HG03045 (cell line): ENCODE measurements at regions not wholly inside any gene's neighbourhood (a gene's known extent, or its start where the extent isn't known, plus 50 kb on each side); places are given as distances from the start of the nearest gene placed in this dataset.
"Not testable (repeated sequence)": the region's sequence is repeated elsewhere in the genome, so short reads cannot be mapped to it uniquely, and the experiment has no call there.

Source experiments
- ATAC-seq: cut with Tn5 transposase; IDR thresholded peaks from one replicate; pipeline ENCODE4 v1.9.1; 2021; ENCODE audit warnings: mild to moderate bottlenecking, moderate library complexity; ENCODE audit not compliant: unreplicated experiment

- not testable (repeated sequence) for ATAC-seq
These were observed 53.9 kb downstream of the CDRT15L2 start for GRCh38 chr17:20633268-20634059.

- ATAC-seq: not testable (repeated sequence)
These were observed 60.6 kb downstream of the CDRT15L2 start for GRCh38 chr17:20640147-20640546.

- ATAC-seq: not testable (repeated sequence)
These were observed 67.2 kb downstream of the CDRT15L2 start for GRCh38 chr17:20646661-20647272.

- peak; percentile 79 for ATAC-seq
These were observed 69.7 kb downstream of the CDRT15L2 start for GRCh38 chr17:20649097-20649767.

GRCh38 chr17:20651022-20651421 is 71.5 kb downstream of the CDRT15L2 start:
- not testable (repeated sequence) for ATAC-seq

- ATAC-seq: not testable (repeated sequence)
These were observed 72.2 kb downstream of the CDRT15L2 start for GRCh38 chr17:20651736-20652135.

- ATAC-seq: not testable (repeated sequence)
These were observed 73.9 kb downstream of the CDRT15L2 start for GRCh38 chr17:20653391-20653790.

GRCh38 chr17:20654114-20654513 is 74.6 kb downstream of the CDRT15L2 start:
- ATAC-seq: not testable (repeated sequence)

- ATAC-seq: not testable (repeated sequence)
These were observed 75.1 kb downstream of the CDRT15L2 start for GRCh38 chr17:20654575-20654974.

- ATAC-seq: not testable (repeated sequence)
These were observed 85.8 kb downstream of the CDRT15L2 start for GRCh38 chr17:20665103-20665955.

GRCh38 chr17:20666689-20667088 is 87.2 kb downstream of the CDRT15L2 start:
- not testable (repeated sequence) for ATAC-seq

GRCh38 chr17:20667712-20668111 is 88.2 kb downstream of the CDRT15L2 start:
- ATAC-seq: not testable (repeated sequence)

GRCh38 chr17:20668316-20668715 is 88.8 kb downstream of the CDRT15L2 start:
- not testable (repeated sequence) for ATAC-seq

- ATAC-seq: not testable (repeated sequence)
These were observed 89.3 kb downstream of the CDRT15L2 start for GRCh38 chr17:20668868-20669267.

GRCh38 chr17:20670506-20670905 is 91.0 kb downstream of the CDRT15L2 start:
- ATAC-seq: not testable (repeated sequence)

GRCh38 chr17:20674374-20674773 is 94.8 kb downstream of the CDRT15L2 start:
- ATAC-seq: not testable (repeated sequence)

GRCh38 chr17:20675707-20676106 is 96.2 kb downstream of the CDRT15L2 start:
- ATAC-seq: not testable (repeated sequence)

GRCh38 chr17:20676656-20677055 is 97.1 kb downstream of the CDRT15L2 start:
- not testable (repeated sequence) for ATAC-seq

GRCh38 chr17:20677469-20677868 is 97.9 kb downstream of the CDRT15L2 start:
- not testable (repeated sequence) for ATAC-seq

GRCh38 chr17:20678424-20678823 is 98.9 kb downstream of the CDRT15L2 start:
- not testable (repeated sequence) for ATAC-seq
